ENCODE measurements at regions not wholly inside any gene's neighbourhood (a gene's known extent, or its start where the extent isn't known, plus 50 kb on each side); places are given as distances from the start of the nearest gene placed in this dataset.

DNA sequence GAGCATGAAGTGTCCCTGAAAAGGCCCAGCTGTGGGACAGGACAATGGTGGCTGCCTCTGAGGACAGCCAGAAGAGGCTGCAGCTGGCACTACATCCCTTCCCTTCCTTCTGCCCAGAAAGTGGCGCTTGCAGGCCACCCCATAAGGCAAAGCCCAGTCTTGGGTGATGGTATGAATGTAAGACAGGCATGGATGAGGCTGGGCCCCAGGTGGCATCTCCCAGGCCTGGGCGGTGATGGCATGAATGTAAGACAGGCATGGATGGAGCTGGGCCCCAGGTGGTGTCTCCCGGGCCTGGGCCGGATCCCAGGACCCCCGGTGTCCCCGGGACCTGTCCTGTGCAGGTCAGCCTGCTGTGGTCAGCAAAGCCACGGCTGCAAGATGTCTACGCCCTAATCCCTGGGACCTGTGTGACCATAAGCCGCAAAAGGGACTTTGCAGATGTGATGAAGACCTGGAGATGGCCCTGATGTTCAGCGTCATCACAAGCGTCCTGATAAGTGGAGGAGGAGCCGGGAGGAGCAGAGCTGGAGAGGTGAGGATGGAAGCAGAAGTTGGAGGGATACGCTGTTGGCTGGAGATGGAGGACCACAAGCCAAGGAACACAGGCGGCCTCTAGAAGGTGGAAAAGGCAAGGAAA is 181.1 kb downstream of the CTTN start:
- no peak for TF ChIP-seq CTCF (conservative IDR thresholded peaks at IDR 0.05)
- TF ChIP-seq EZH2 (IDR thresholded peaks at IDR 0.05; ENCODE audit: low read depth) = no peak
